Panc1 (cell line): ENCODE measurements at regions not wholly inside any gene's neighbourhood (a gene's known extent, or its start where the extent isn't known, plus 50 kb on each side); places are given as distances from the start of the nearest gene placed in this dataset.

Experiments used
- CTCF ChIP-seq: fragments of 450-650 bp; IDR thresholded peaks from 2 replicates; pipeline ENCODE4 v1.5.1; 2017; ENCODE audit warnings: mild to moderate bottlenecking
- POLR2AphosphoS5 ChIP-seq: IDR thresholded peaks from 2 replicates; pipeline ENCODE4 v1.6.1; 2012; ENCODE audit warnings: mild to moderate bottlenecking, low read depth, low read length, moderate library complexity
- SIN3A ChIP-seq: IDR thresholded peaks from 2 replicates; pipeline ENCODE4 v1.6.1; 2012; ENCODE audit warnings: low read depth, mild to moderate bottlenecking, low read length, moderate library complexity, borderline replicate concordance; ENCODE audit not compliant: insufficient read depth

DNA sequence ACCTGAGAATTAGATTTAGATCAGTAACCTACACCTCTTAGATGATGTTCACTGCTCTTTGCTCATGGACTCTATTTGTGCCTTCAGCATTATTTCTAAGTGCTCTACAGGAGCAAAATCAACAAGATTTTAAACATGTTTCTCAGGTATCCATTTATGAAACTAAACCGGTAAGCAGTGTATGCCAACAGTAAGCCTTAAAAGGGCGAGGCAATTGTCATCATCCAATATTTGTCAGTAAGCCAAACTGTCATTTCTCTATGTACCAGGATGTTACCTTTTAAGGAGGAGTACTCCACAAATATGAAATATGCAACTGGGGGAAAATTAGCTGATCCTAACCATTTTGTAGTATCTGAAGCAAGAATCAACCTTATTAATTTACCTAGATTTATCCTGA lies 69.6 kb upstream of the ZNF184 start:
- no peak for TF ChIP-seq CTCF
- TF ChIP-seq POLR2AphosphoS5: no peak
- no peak for TF ChIP-seq SIN3A
